GM12801 (cell line): ENCODE measurements at regions not wholly inside any gene's neighbourhood (a gene's known extent, or its start where the extent isn't known, plus 50 kb on each side); places are given as distances from the start of the nearest gene placed in this dataset.

ENCODE experiments used
- CTCF ChIP-seq: IDR thresholded peaks from one replicate; pipeline ENCODE4 v1.5.1; 2011; ENCODE audit warnings: control low read depth; ENCODE audit not compliant: insufficient read length; ENCODE audit errors: extremely low read depth

GRCh38 chr2:7730990-7731389, 813.8 kb downstream of the RNF144A start:
- no peak for TF ChIP-seq CTCF

DNA sequence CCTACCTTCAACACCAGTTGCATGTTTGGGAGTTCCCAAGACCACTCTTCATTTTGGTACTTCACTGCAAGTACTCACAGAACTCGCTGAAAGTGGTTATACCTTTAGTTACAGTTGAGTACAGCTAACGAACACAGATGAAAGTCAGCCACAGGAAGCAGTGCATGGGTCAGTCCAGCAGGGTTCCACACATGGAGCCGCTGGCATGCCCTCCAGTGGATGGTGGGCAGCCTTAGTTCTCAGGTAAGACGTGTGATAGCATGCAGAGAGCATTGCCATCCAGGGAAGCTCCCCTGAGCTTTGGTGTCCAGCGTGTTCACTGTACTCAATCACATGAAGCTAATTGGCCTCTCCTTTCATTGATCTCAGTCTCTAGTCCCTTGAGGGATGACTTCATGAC, 815.3 kb downstream of the RNF144A start:
- TF ChIP-seq CTCF, result no peak

DNA sequence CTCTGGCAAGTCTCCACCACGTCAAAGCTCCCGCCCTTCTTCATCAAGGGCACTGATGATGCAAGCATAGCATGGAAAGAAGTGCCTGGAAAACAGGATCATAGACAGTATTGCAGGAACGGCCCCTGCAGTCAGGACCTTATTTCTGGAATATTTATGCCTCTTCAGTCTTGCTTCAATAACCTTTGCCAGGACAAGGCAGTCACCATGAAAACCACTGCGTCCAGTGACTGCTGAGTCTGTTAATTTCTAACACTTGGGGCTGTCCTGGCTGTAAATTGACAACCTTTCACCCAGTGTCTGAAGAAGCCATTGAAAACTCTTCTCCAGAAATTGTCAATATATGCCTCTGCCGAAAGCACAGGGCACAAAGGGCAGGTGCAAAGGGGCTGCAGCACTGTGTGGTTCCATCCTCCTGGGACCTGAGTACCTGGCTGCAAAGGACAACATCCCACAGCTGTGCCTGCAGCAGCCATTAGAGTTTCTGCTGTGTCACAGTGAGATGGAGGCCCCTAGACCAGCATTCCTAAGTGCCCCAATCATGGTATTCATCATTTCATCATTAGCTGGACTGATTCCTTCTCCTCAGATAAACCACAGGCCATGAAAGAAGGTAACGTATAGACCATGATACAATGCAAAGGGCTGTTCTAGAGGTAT, 819.6 kb downstream of the RNF144A start:
- TF ChIP-seq CTCF, result no peak

DNA sequence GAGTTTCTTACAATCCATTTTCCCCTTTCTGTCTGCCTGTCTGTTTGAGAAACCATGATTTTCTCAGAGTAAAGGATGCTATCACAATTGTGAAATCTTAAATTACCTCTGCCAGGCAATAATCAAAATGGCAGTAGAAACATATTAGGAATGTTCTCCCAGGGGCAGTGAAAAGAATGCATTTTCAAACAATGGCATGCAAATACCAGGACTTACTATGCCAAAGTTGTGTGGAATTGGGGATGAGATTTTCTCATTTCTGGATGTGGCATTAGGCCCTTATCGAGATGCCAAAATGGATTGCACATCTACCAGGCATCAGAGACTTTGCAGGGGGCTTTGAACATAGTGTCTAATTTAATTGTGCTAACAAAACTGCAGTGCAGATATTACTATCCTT, 821.4 kb downstream of the RNF144A start:
- TF ChIP-seq CTCF, result no peak

DNA sequence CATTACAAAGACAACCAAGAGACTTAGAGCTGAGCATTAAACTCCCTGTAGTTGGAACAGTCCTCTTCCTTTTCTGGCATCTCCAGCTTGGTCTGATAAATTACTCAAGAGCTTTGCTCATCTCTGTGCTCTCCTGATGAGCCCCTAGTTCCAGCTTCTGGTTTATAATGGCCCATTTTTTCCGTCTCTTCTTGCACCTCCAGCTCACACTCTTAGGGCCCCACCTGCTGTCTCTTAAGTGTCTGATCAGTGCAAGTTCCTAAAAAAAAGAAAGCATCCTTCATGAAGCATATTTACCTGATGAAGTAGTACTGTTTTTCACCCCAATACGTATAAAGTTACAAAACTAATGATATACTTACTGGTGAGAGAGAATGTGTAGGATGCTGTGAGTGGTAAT, 822.9 kb downstream of the RNF144A start:
- no peak for TF ChIP-seq CTCF

DNA sequence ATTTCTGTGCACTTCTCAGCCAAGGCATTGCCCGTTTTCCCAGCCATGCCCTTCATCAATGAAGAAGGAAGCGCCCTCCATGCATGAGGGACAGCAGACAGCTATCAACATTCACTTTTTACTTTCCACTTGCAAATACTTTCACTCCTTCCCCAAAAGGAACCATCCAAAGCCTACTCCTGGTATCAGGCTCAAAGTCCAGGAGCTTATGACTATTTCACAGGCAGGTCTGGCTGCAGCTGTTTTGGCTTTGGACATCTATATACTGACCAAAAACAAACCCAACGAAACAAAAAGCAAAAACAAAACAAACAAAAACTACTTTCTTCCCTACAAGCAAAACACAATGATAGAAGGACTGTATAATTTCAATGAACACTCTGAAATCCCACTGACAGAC, 825.1 kb downstream of the RNF144A start:
- no peak for TF ChIP-seq CTCF

DNA sequence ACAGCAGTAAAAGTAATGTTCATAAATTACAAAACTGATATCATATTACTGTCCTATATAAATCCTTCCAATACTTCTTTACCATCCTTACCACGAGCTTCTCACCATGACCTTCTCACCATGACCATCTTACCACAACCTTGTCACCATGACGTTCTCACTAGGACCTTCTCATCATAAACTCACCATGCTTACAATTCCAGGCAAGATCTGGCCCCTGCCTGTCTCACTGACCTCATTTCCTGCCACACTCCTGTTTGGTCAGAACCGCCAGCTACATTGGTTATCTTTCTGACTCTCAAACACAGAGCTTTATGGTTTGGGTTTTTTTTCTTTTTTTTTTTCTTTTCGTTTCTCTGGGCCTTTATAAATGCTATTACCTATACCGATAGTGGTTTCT, 827.6 kb downstream of the RNF144A start:
- no peak for TF ChIP-seq CTCF

- no peak for TF ChIP-seq CTCF
Measured at GRCh38 chr2:7745369-7745768, 828.2 kb downstream of the RNF144A start.
